Panc1 (cell line): ENCODE measurements at regions not wholly inside any gene's neighbourhood (a gene's known extent, or its start where the extent isn't known, plus 50 kb on each side); places are given as distances from the start of the nearest gene placed in this dataset.

ENCODE experiments used
- ATAC-seq: fragments of 200-7000 bp; cut with Tn5 transposase; 2 replicates; pipeline ENCODE4 v1.9.1; 2020; ENCODE audit warnings: mild to moderate bottlenecking, moderate library complexity
- BruUV-seq: library from RNA; stranded (reverse); fragments of 400-500 nt; replicated peaks from 2 replicates; lab custom pipeline; 2021; lab: Mats Ljungman, UMichigan
- CTCF ChIA-PET: fragments of 300-600 bp; sonication (Branson Sonifier 250); formaldehyde crosslinking; loops from one replicate; lab custom pipeline; 2022; ENCODE audit warnings: antibody characterized with exemption; lab: Charles Lee
- POLR2A ChIA-PET: fragments of 300-600 bp; sonication (Branson Sonifier 250); formaldehyde crosslinking; loops from one replicate; lab custom pipeline; 2022; ENCODE audit warnings: antibody characterized with exemption; lab: Charles Lee
- DNase-seq: peaks from one replicate; pipeline ENCODE4 v3.0.0-alpha.2; 2010; ENCODE audit warnings: low read depth, low spot score
- H3K27ac ChIP-seq: 2 replicates; pipeline ENCODE4 v1.5.1; 2011; ENCODE audit warnings: mild to moderate bottlenecking, low read length, inconsistent platforms
- H3K27me3 ChIP-seq: fragments of 200-500 bp; sonication (Bioruptor generic); 2 replicates; pipeline ENCODE4 v1.6.0; 2014; ENCODE audit warnings: low read length, inconsistent platforms; ENCODE audit not compliant: control insufficient read depth, insufficient read depth
- H3K36me3 ChIP-seq: fragments of 200-500 bp; sonication (Bioruptor generic); 2 replicates; pipeline ENCODE4 v1.5.1; 2014; ENCODE audit warnings: inconsistent platforms, mild to moderate bottlenecking, low read length, moderate library complexity; ENCODE audit not compliant: control insufficient read depth, insufficient read depth
- H3K4me1 ChIP-seq: 2 replicates; pipeline ENCODE4 v1.5.1; 2011; ENCODE audit warnings: inconsistent platforms, mild to moderate bottlenecking, low read length, moderate library complexity; ENCODE audit not compliant: control insufficient read depth, insufficient read depth
- H3K4me3 ChIP-seq, 2 experiments: 2 replicates each; pipeline ENCODE4 v1.5.1; 2011 to 2012; ENCODE audit warnings: low read depth in 2 of 2, low read length in 2 of 2, mild to moderate bottlenecking in 2 of 2, inconsistent platforms in 1 of 2, moderate library complexity in 1 of 2
- H3K9me3 ChIP-seq: fragments of 200-500 bp; sonication (Bioruptor generic); 2 replicates; pipeline ENCODE4 v1.5.1; 2014; ENCODE audit warnings: low read depth, mild to moderate bottlenecking, inconsistent platforms, low read length, moderate library complexity; ENCODE audit not compliant: control insufficient read depth, insufficient read depth
- POLR2AphosphoS5 ChIP-seq: IDR thresholded peaks from 2 replicates; pipeline ENCODE4 v1.6.1; 2012; ENCODE audit warnings: mild to moderate bottlenecking, low read depth, low read length, moderate library complexity
- SIN3A ChIP-seq: IDR thresholded peaks from 2 replicates; pipeline ENCODE4 v1.6.1; 2012; ENCODE audit warnings: low read depth, mild to moderate bottlenecking, low read length, moderate library complexity, borderline replicate concordance; ENCODE audit not compliant: insufficient read depth
- TCF7L2 ChIP-seq: IDR thresholded peaks from 2 replicates; pipeline ENCODE4 v1.6.1; 2011; ENCODE audit warnings: mild to moderate bottlenecking, low read depth, low read length, inconsistent platforms
- in situ Hi-C: cut with HindIII; loops from 2 replicates; pipeline ENCODE4 v1.10.0; 2016; ENCODE audit warnings: low sequenced_read_pairs, low pct_unique_long_range_greater_than_20kb
- intact Hi-C: fragments of 100-400 bp; cut with micrococcal nuclease; formaldehyde crosslinking; loops from one replicate; pipeline ENCODE4 v1.10.0; 2022; ENCODE audit not compliant: unreplicated experiment
- TF ChIP-seq, protein P1 (sequence below), 2 experiments: IDR thresholded peaks; 2 replicates each; pipeline ENCODE4 v1.6.1; 2011 to 2012; ENCODE audit warnings: low read depth in 2 of 2, control low read depth in 1 of 2, low read length in 1 of 2, mild to moderate bottlenecking in 1 of 2, moderate library complexity in 1 of 2; ENCODE audit not compliant: insufficient read depth in 1 of 2
- TF ChIP-seq, protein P2 (sequence below): fragments of 450-650 bp; IDR thresholded peaks from 2 replicates; pipeline ENCODE4 v1.5.1; 2017; ENCODE audit warnings: mild to moderate bottlenecking

DNA sequence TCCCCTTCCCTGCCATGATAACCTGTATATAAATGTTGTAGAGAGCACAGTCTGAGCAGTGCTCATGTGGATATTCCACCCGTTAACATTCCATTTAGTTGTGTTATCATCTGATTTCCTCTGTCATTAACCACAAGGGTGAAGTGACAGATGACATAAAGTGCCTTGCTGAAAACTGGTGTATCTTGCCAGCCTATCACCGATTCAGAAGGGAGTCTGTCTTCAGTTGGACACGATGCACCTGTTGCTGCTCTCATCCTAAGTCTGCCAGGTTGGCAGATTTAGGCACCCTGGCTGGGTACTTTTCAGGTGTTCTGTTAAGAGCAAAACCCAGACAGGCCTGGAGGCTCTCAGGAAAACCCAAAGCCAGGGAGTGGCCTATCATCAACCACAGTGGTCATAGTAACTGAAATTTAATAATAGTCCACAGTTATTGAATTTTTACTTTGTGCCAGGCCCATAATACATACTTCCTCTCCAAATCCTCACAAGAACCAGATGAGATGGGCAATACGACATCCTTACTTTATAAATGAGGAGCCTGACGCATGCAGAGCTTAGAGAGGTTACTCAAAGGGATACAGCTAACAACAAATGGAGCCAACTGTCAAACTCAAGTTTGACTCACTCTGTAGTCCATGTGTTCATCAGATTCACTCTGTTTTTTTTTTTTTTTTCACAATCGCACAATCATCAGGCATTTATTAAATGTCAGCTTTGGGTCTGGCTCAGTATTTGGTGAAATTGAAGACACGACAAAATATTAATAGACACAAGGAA lies 100.7 kb upstream of the SPRY4 start:
- 0 out of 2 replicates have a peak, but pooled peaks cover 5% of the 10 kb centered on the region for H3K4me1 ChIP-seq
- CTCF ChIA-PET, result interaction anchor here (0.9 kb wide), 1 partner anchor 12 kb away, joined by 7 read pairs; no protein-coding TSS in a partner anchor
- no peak overlapping the region for H3K27ac ChIP-seq
- no peak for DNase-seq
- ATAC-seq, result no peak
- H3K36me3 ChIP-seq, result no peaks in the 10 kb centered on the region
- in situ Hi-C loops (no loop called here), intact Hi-C loops (no loop called here)
- BruUV-seq, result no TSS peak
- TF ChIP-seq POLR2AphosphoS5 (no peak), SIN3A (no peak), TCF7L2 (no peak)
- TF ChIP-seq, protein P1, sequence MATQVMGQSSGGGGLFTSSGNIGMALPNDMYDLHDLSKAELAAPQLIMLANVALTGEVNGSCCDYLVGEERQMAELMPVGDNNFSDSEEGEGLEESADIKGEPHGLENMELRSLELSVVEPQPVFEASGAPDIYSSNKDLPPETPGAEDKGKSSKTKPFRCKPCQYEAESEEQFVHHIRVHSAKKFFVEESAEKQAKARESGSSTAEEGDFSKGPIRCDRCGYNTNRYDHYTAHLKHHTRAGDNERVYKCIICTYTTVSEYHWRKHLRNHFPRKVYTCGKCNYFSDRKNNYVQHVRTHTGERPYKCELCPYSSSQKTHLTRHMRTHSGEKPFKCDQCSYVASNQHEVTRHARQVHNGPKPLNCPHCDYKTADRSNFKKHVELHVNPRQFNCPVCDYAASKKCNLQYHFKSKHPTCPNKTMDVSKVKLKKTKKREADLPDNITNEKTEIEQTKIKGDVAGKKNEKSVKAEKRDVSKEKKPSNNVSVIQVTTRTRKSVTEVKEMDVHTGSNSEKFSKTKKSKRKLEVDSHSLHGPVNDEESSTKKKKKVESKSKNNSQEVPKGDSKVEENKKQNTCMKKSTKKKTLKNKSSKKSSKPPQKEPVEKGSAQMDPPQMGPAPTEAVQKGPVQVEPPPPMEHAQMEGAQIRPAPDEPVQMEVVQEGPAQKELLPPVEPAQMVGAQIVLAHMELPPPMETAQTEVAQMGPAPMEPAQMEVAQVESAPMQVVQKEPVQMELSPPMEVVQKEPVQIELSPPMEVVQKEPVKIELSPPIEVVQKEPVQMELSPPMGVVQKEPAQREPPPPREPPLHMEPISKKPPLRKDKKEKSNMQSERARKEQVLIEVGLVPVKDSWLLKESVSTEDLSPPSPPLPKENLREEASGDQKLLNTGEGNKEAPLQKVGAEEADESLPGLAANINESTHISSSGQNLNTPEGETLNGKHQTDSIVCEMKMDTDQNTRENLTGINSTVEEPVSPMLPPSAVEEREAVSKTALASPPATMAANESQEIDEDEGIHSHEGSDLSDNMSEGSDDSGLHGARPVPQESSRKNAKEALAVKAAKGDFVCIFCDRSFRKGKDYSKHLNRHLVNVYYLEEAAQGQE (IDR thresholded peaks at IDR 0.05; ENCODE audit: insufficient read depth in 1 of 2, low read depth in 2 of 2, low read length in 1 of 2), result no peak
- TF ChIP-seq, protein P2, sequence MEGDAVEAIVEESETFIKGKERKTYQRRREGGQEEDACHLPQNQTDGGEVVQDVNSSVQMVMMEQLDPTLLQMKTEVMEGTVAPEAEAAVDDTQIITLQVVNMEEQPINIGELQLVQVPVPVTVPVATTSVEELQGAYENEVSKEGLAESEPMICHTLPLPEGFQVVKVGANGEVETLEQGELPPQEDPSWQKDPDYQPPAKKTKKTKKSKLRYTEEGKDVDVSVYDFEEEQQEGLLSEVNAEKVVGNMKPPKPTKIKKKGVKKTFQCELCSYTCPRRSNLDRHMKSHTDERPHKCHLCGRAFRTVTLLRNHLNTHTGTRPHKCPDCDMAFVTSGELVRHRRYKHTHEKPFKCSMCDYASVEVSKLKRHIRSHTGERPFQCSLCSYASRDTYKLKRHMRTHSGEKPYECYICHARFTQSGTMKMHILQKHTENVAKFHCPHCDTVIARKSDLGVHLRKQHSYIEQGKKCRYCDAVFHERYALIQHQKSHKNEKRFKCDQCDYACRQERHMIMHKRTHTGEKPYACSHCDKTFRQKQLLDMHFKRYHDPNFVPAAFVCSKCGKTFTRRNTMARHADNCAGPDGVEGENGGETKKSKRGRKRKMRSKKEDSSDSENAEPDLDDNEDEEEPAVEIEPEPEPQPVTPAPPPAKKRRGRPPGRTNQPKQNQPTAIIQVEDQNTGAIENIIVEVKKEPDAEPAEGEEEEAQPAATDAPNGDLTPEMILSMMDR, result no peak
- POLR2A ChIA-PET, result interaction anchor here (0.7 kb wide), 1 partner anchor 47 kb away, joined by 3 read pairs; no protein-coding TSS in a partner anchor
- no peaks in the 10 kb centered on the region for H3K9me3 ChIP-seq
- no peaks in the 10 kb centered on the region for H3K27me3 ChIP-seq
- H3K4me3 ChIP-seq, result no peak overlapping the region

DNA sequence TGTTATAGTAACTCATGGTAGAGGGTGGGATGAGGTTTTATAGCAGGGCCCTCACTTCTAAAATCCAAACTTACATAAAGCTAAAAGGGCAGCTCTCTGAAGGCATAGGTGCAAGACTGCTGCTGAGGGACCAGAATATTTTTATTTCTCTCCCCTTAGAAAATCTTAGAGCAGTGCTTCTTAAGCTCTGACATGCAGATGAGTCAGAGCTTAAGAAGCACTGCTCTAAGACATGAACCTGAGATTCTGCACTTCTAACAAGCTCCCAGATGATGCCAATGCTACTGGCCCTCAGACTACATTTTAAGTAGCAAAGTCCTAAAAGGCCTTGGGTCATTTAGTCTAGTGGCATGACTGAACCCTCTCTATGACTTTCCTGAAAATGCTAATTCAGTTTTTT lies 97.6 kb upstream of the SPRY4 start:
- BruUV-seq, result no TSS peak
- CTCF ChIA-PET, result interaction anchor here (0.7 kb wide), 1 partner anchor 177 kb away, joined by 3 read pairs; no protein-coding TSS in a partner anchor
- peak; percentile 69 for ATAC-seq
- Histone ChIP-seq H3K9me3 (no peaks in the 10 kb centered on the region), H3K27me3 (no peaks in the 10 kb centered on the region), H3K4me1 (0 out of 2 replicates have a peak, but pooled peaks cover 5% of the 10 kb centered on the region), H3K36me3 (no peaks in the 10 kb centered on the region), H3K4me3 (no peak overlapping the region), H3K27ac (no peak overlapping the region)
- POLR2A ChIA-PET, result no interaction called here
- DNase-seq, result no peak
- in situ Hi-C loops, result no loop called here
- intact Hi-C loops, result no loop called here
- TF ChIP-seq, protein P1 (IDR thresholded peaks at IDR 0.05; ENCODE audit: insufficient read depth in 1 of 2, low read depth in 2 of 2, low read length in 1 of 2), result no peak
- TF ChIP-seq, protein P2, result no peak
- TF ChIP-seq SIN3A (no peak), POLR2AphosphoS5 (no peak), TCF7L2 (no peak)
